Calu3 (cell line): ENCODE measurements at regions not wholly inside any gene's neighbourhood (a gene's known extent, or its start where the extent isn't known, plus 50 kb on each side); places are given as distances from the start of the nearest gene placed in this dataset.

Experiments used
- BruUV-seq: library from RNA; stranded (reverse); fragments of 400-500 nt; replicated peaks from 2 replicates; lab custom pipeline; 2021; lab: Mats Ljungman, UMichigan
- CTCF ChIA-PET: fragments of 300-600 bp; sonication (Branson Sonifier 250); formaldehyde crosslinking; loops from one replicate; lab custom pipeline; 2022; ENCODE audit warnings: antibody characterized with exemption; lab: Charles Lee
- DNase-seq: peaks from one replicate; pipeline ENCODE4 v3.0.0; 2022
- H3K27ac Mint-ChIP-seq: one replicate; pipeline ENCODE4 v1.8.0; 2022; ENCODE audit warnings: mixed read lengths; ENCODE audit not compliant: unreplicated experiment
- H3K27me3 Mint-ChIP-seq: one replicate; pipeline ENCODE4 v1.8.0; 2022; ENCODE audit warnings: mixed read lengths; ENCODE audit not compliant: unreplicated experiment
- H3K36me3 Mint-ChIP-seq: one replicate; pipeline ENCODE4 v1.8.0; 2022; ENCODE audit warnings: mild to moderate bottlenecking, moderate library complexity, mixed read lengths; ENCODE audit not compliant: insufficient read depth, unreplicated experiment
- H3K4me1 Mint-ChIP-seq: one replicate; pipeline ENCODE4 v1.8.0; 2022; ENCODE audit warnings: mild to moderate bottlenecking, low read depth, mixed read lengths; ENCODE audit not compliant: unreplicated experiment
- H3K4me3 Mint-ChIP-seq: one replicate; pipeline ENCODE4 v1.8.0; 2022; ENCODE audit warnings: mild to moderate bottlenecking, low read depth, moderate library complexity, mixed read lengths; ENCODE audit not compliant: unreplicated experiment
- H3K9me3 Mint-ChIP-seq: one replicate; pipeline ENCODE4 v1.8.0; 2022; ENCODE audit warnings: low read depth, mixed read lengths; ENCODE audit not compliant: unreplicated experiment
- intact Hi-C: fragments of 100-400 bp; cut with micrococcal nuclease; formaldehyde crosslinking; loops from one replicate; pipeline ENCODE4 v1.10.0; 2022; ENCODE audit not compliant: unreplicated experiment
- TF ChIP-seq, protein P1 (sequence below): fragments of 200-600 bp; IDR thresholded peaks from one replicate; pipeline ENCODE4 v1.8.0; 2022; ENCODE audit warnings: antibody characterized with exemption; ENCODE audit not compliant: unreplicated experiment

DNA sequence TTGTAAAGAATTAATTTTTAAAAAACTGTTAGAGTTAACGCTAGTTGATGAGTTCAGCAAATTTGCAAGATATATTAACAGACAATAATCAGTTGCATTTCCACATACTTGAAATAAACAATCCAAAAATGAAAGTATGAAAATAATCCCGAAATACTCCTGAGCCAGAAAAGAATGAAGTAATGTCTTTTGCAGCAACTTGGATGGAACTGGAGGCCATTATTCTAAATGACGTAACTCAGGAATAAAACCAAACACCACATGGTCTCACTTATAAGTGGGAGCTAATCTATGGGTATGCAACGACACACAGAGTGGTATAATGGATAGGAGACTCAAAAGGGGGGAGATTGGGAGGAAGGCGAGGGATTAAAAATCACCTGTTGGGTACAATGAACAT, 872.9 kb upstream of the GJE1 start:
- intact Hi-C loops = no loop called here
- no TSS peak for BruUV-seq
- CTCF ChIA-PET = no interaction called here
- no peak for DNase-seq
- TF ChIP-seq, protein P1, sequence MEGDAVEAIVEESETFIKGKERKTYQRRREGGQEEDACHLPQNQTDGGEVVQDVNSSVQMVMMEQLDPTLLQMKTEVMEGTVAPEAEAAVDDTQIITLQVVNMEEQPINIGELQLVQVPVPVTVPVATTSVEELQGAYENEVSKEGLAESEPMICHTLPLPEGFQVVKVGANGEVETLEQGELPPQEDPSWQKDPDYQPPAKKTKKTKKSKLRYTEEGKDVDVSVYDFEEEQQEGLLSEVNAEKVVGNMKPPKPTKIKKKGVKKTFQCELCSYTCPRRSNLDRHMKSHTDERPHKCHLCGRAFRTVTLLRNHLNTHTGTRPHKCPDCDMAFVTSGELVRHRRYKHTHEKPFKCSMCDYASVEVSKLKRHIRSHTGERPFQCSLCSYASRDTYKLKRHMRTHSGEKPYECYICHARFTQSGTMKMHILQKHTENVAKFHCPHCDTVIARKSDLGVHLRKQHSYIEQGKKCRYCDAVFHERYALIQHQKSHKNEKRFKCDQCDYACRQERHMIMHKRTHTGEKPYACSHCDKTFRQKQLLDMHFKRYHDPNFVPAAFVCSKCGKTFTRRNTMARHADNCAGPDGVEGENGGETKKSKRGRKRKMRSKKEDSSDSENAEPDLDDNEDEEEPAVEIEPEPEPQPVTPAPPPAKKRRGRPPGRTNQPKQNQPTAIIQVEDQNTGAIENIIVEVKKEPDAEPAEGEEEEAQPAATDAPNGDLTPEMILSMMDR = no peak
- H3K4me1 Mint-ChIP-seq = no peaks in the 10 kb centered on the region
- no peaks in the 10 kb centered on the region for H3K36me3 Mint-ChIP-seq
- no peaks in the 10 kb centered on the region for H3K9me3 Mint-ChIP-seq
- no peak overlapping the region for H3K4me3 Mint-ChIP-seq
- no peaks in the 10 kb centered on the region for H3K27me3 Mint-ChIP-seq
- no peak overlapping the region for H3K27ac Mint-ChIP-seq

DNA sequence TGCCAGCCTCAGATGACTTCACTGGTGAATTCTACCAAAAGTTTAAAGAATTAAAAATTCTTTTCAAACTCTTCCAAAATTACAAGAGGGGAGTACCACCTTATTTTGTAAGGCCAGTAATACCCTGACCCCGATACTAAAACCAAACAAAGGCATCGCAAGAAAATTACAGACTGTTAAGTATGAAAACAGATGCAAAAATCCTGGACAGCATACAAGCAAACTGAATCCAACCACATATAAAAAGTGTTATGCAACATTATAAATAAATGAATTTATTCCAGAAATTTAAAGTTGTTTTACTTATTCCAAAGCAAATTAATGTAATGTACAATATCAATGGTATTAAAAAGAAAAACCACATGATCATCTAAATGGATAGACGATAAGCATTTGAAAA, 873.6 kb upstream of the GJE1 start:
- CTCF ChIA-PET = no interaction called here
- H3K4me1 Mint-ChIP-seq = no peaks in the 10 kb centered on the region
- DNase-seq = no peak
- no peaks in the 10 kb centered on the region for H3K9me3 Mint-ChIP-seq
- no peaks in the 10 kb centered on the region for H3K27me3 Mint-ChIP-seq
- no peak overlapping the region for H3K27ac Mint-ChIP-seq
- intact Hi-C loops = no loop called here
- no TSS peak for BruUV-seq
- no peaks in the 10 kb centered on the region for H3K36me3 Mint-ChIP-seq
- TF ChIP-seq, protein P1 = no peak
- no peak overlapping the region for H3K4me3 Mint-ChIP-seq

DNA sequence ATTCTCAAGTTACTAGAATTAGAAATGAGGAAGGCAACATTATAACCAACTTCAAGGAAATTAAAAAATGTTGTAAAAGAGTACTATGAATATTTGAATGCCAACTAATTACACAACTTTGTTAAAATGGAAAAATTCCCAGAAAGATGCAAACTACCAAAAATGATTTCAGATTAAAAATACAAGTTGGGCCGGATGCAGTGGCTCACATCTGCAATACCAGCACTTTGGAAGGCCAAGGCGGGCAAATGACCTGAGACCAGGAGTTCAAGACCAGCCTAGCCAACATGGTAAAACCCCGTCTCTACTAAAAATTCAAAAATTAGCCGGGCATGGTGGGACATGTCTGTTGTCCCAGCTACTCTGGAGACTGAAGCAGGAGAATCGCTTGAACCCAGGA, 874.2 kb upstream of the GJE1 start:
- H3K27me3 Mint-ChIP-seq = no peaks in the 10 kb centered on the region
- no peaks in the 10 kb centered on the region for H3K9me3 Mint-ChIP-seq
- H3K4me3 Mint-ChIP-seq = no peak overlapping the region
- DNase-seq = no peak
- no peaks in the 10 kb centered on the region for H3K36me3 Mint-ChIP-seq
- TF ChIP-seq, protein P1 = no peak
- H3K27ac Mint-ChIP-seq = no peak overlapping the region
- CTCF ChIA-PET = no interaction called here
- H3K4me1 Mint-ChIP-seq = no peaks in the 10 kb centered on the region
- BruUV-seq = no TSS peak
- intact Hi-C loops = no loop called here

DNA sequence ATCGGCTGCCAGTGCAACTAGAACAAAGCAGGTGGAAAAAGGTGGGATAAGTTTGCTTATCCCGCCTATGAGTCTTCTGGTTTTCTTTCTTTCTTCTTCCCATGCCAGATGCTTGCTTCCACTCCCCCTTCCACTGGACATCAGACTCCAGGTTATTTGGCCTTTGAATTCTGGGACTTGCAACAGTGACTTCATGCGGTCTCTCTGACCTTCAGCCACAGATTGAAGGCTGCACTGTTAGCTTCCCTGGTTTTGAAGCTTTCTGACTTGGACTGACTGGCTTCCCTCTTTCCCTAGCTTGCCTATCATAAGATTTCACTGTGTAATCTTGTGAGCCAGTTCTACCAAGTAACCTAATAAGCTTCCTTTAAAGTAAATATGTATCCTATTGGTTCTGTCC, 878.4 kb upstream of the GJE1 start:
- Mint-ChIP-seq H3K4me3 (no peak overlapping the region), H3K27me3 (no peaks in the 10 kb centered on the region), H3K4me1 (no peaks in the 10 kb centered on the region), H3K27ac (no peak overlapping the region), H3K36me3 (no peaks in the 10 kb centered on the region), H3K9me3 (no peaks in the 10 kb centered on the region)
- CTCF ChIA-PET = no interaction called here
- BruUV-seq = no TSS peak
- TF ChIP-seq, protein P1 = no peak
- no peak for DNase-seq
- intact Hi-C loops = no loop called here
